D721Med (cell line): ENCODE measurements at regions not wholly inside any gene's neighbourhood (a gene's known extent, or its start where the extent isn't known, plus 50 kb on each side); places are given as distances from the start of the nearest gene placed in this dataset.

Experiments
- DNase-seq: peaks from one replicate; pipeline ENCODE4 v3.0.0; 2011; ENCODE audit warnings: low spot score; ENCODE audit not compliant: insufficient read length
- FAIRE-seq: peaks from 2 replicates; lab custom pipeline; 2011; peaks lifted over from hg19 to GRCh38; lab: Jason Lieb, UNC
- CTCF ChIP-seq: IDR thresholded peaks from 2 replicates; pipeline ENCODE4 v1.5.1; 2012; ENCODE audit warnings: mild to moderate bottlenecking, control low read depth; ENCODE audit not compliant: insufficient read depth; ENCODE audit errors: missing control alignments

GRCh38 chr2:65799141-65799854 lies 366.9 kb upstream of the SPRED2 start:
- DNase-seq (no peak), FAIRE-seq (no peak)
- no peak for TF ChIP-seq CTCF

- DNase-seq (no peak), FAIRE-seq (no peak)
- no peak for TF ChIP-seq CTCF
Measured at GRCh38 chr2:65798641-65799040, 366.2 kb upstream of the SPRED2 start.

- no peak for TF ChIP-seq CTCF
- DNase-seq, result no peak
- FAIRE-seq, result no peak
Measured at GRCh38 chr2:65794994-65795393, 362.6 kb upstream of the SPRED2 start.

- FAIRE-seq (no peak), DNase-seq (no peak)
- no peak for TF ChIP-seq CTCF
Measured at GRCh38 chr2:65791404-65791975, 359.1 kb upstream of the SPRED2 start.

- no peak for TF ChIP-seq CTCF
- no peak for FAIRE-seq
- no peak for DNase-seq
Measured at GRCh38 chr2:65790676-65790935, 358.2 kb upstream of the SPRED2 start.

GRCh38 chr2:65789923-65790675 lies 357.7 kb upstream of the SPRED2 start:
- FAIRE-seq, result no peak
- no peak for DNase-seq
- TF ChIP-seq CTCF, result no peak

GRCh38 chr2:65788556-65788955 lies 356.2 kb upstream of the SPRED2 start:
- DNase-seq, result no peak
- no peak for FAIRE-seq
- TF ChIP-seq CTCF, result no peak
